Hepatic stellate cell (primary cell): ENCODE measurements at regions not wholly inside any gene's neighbourhood (a gene's known extent, or its start where the extent isn't known, plus 50 kb on each side); places are given as distances from the start of the nearest gene placed in this dataset.
"Not testable (repeated sequence)": the region's sequence is repeated elsewhere in the genome, so short reads cannot be mapped to it uniquely, and the experiment has no call there.

ENCODE experiments used
- DNase-seq: peaks from one replicate; pipeline ENCODE4 v3.0.0; 2011; ENCODE audit warnings: low spot score

GRCh38 chr6:44036699-44037101, 90.6 kb downstream of the MRPL14 start:
- DNase-seq: no peak

- DNase-seq: peak; percentile 55
Measured at GRCh38 chr6:44036196-44036595, 91.1 kb downstream of the MRPL14 start.

- no peak for DNase-seq
Measured at GRCh38 chr6:44035621-44036020, 91.6 kb downstream of the MRPL14 start.

- DNase-seq: no peak
Measured at GRCh38 chr6:44034931-44035345, 92.3 kb downstream of the MRPL14 start.

- DNase-seq: no peak
Measured at GRCh38 chr6:44034391-44034861, 92.8 kb downstream of the MRPL14 start.

- DNase-seq: no peak
Measured at GRCh38 chr6:44030812-44031454, 96.3 kb downstream of the MRPL14 start.

GRCh38 chr6:44029444-44030185, 97.6 kb downstream of the MRPL14 start:
- DNase-seq: no peak

- DNase-seq: no peak
Measured at GRCh38 chr6:44028789-44029310, 98.4 kb downstream of the MRPL14 start.

GRCh38 chr6:44025226-44025625, 102.0 kb downstream of the MRPL14 start:
- no peak for DNase-seq

GRCh38 chr6:44024574-44025219, 102.6 kb downstream of the MRPL14 start:
- no peak for DNase-seq

GRCh38 chr6:44023586-44024454, 103.4 kb downstream of the MRPL14 start:
- no peak for DNase-seq

GRCh38 chr6:44022671-44023352, 104.4 kb downstream of the MRPL14 start:
- DNase-seq: no peak

- DNase-seq: no peak
Measured at GRCh38 chr6:44022296-44022661, 105.0 kb downstream of the MRPL14 start.

- DNase-seq: no peak
Measured at GRCh38 chr6:44021589-44022295, 105.5 kb downstream of the MRPL14 start.

- DNase-seq: no peak
Measured at GRCh38 chr6:44020664-44021425, 106.4 kb downstream of the MRPL14 start.

- DNase-seq: no peak
Measured at GRCh38 chr6:44020148-44020547, 107.1 kb downstream of the MRPL14 start.

- DNase-seq: not testable (repeated sequence)
Measured at GRCh38 chr6:44017307-44017706, 109.9 kb downstream of the MRPL14 start.

GRCh38 chr6:44016131-44016870, 111.0 kb downstream of the MRPL14 start:
- no peak for DNase-seq

GRCh38 chr6:44012078-44012493, 115.2 kb downstream of the MRPL14 start:
- DNase-seq: peak; percentile 88
